HEK293T (cell line): ENCODE measurements at regions not wholly inside any gene's neighbourhood (a gene's known extent, or its start where the extent isn't known, plus 50 kb on each side); places are given as distances from the start of the nearest gene placed in this dataset.

ENCODE experiments used
- CTCF ChIA-PET: fragments of 350-600 bp; formaldehyde crosslinking; extraction: SDS; loops from one replicate; lab custom pipeline; 2021; ENCODE audit warnings: antibody characterized with exemption, inconsistent platforms; lab: Yijun Ruan, JAX
- POLR2A ChIA-PET: fragments of 350-600 bp; formaldehyde crosslinking; extraction: SDS; loops from one replicate; lab custom pipeline; 2020; ENCODE audit warnings: antibody characterized with exemption, inconsistent platforms; lab: Yijun Ruan, JAX
- DNase-seq: peaks from one replicate; pipeline ENCODE4 v3.0.0; 2012; ENCODE audit warnings: mixed read lengths; ENCODE audit errors: extremely low spot score
- ARNT ChIP-seq: fragments of 450-650 bp; IDR thresholded peaks from 2 replicates; pipeline ENCODE4 v1.6.1; 2017; ENCODE audit warnings: mild to moderate bottlenecking
- BHLHE40 ChIP-seq: fragments of 450-650 bp; IDR thresholded peaks from 2 replicates; pipeline ENCODE4 v1.6.1; 2016; ENCODE audit warnings: mild to moderate bottlenecking, moderate library complexity, borderline replicate concordance
- CTBP1 ChIP-seq: fragments of 450-650 bp; IDR thresholded peaks from 2 replicates; pipeline ENCODE4 v1.6.1; 2016; ENCODE audit warnings: borderline replicate concordance
- ELF4 ChIP-seq: fragments of 450-650 bp; IDR thresholded peaks from 2 replicates; pipeline ENCODE4 v1.6.1; 2017; ENCODE audit warnings: antibody characterized with exemption
- FOXA1 ChIP-seq: fragments of 450-650 bp; IDR thresholded peaks from 2 replicates; pipeline ENCODE4 v1.6.1; 2016; ENCODE audit warnings: mild to moderate bottlenecking
- FOXK2 ChIP-seq: fragments of 450-650 bp; IDR thresholded peaks from 2 replicates; pipeline ENCODE4 v1.6.1; 2016; ENCODE audit warnings: mild to moderate bottlenecking
- FOXM1 ChIP-seq: fragments of 450-650 bp; IDR thresholded peaks from 2 replicates; pipeline ENCODE4 v1.6.1; 2017; ENCODE audit warnings: mild to moderate bottlenecking, borderline replicate concordance
- HDGF ChIP-seq: fragments of 450-650 bp; IDR thresholded peaks from 2 replicates; pipeline ENCODE4 v1.6.1; 2017; ENCODE audit warnings: antibody characterized with exemption, borderline replicate concordance
- L3MBTL2 ChIP-seq: fragments of 450-650 bp; conservative IDR thresholded peaks from 2 replicates; pipeline ENCODE4 v1.6.1; 2016; ENCODE audit warnings: mild to moderate bottlenecking
- LEF1 ChIP-seq: fragments of 450-650 bp; IDR thresholded peaks from 2 replicates; pipeline ENCODE4 v1.6.1; 2017; ENCODE audit warnings: mild to moderate bottlenecking, borderline replicate concordance
- NFRKB ChIP-seq: fragments of 450-650 bp; IDR thresholded peaks from 2 replicates; pipeline ENCODE4 v1.6.1; 2016; ENCODE audit warnings: mild to moderate bottlenecking, moderate library complexity
- SP1 ChIP-seq: fragments of 450-650 bp; IDR thresholded peaks from 2 replicates; pipeline ENCODE4 v1.6.1; 2017
- SUZ12 ChIP-seq: fragments of 450-650 bp; IDR thresholded peaks from 2 replicates; pipeline ENCODE4 v1.6.1; 2016; ENCODE audit warnings: mild to moderate bottlenecking
- TARDBP ChIP-seq: fragments of 450-650 bp; IDR thresholded peaks from 2 replicates; pipeline ENCODE4 v1.6.1; 2016
- ZNF384 ChIP-seq: fragments of 450-650 bp; IDR thresholded peaks from 2 replicates; pipeline ENCODE4 v1.6.1; 2016
- TF ChIP-seq, protein P1 (sequence below): fragments of 450-650 bp; IDR thresholded peaks from 2 replicates; pipeline ENCODE4 v1.6.1; 2016

DNA sequence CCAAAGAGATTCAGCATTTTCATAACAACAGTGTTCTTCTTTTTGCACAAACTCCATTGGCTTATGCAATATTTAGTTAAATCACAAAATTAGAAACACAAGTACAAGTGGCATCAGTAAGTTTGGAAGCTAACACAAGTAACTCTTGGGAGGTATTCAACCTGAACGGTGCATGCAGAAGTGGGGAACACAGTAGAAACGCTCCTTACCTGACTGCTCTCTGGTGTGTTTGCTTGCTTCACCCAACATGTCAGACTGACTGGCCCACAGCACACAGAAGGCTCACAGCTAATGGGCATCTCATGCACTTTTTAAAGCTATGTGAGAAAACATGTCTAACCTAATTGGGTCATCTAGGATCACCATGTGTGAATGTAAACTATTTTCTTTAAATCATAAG is 133.6 kb downstream of the MAGEB17 start:
- ChIA-PET CTCF (no interaction called here), POLR2A (no interaction called here)
- no peak for DNase-seq
- TF ChIP-seq L3MBTL2: no peak
- TF ChIP-seq NFRKB: no peak
- no peak for TF ChIP-seq HDGF
- TF ChIP-seq TARDBP: no peak
- no peak for TF ChIP-seq LEF1

DNA sequence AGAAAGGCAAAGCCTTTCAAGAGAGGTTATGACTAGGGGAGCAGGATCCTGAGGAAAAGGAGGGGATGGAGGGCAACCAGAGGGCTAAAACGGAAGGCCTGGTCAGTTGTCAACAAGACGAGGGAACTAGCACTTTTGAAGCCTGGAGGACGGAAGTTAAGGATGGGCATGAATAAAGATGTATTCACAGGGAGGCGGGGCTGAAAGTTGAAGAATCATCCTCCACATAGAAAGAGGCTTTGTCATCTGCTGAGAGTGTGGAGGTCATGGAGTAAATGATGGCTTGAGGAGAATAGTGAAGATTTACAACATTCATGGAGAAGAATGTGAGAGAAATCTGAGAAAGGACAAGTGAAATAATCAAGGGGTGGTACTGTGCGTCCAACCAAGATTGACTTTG is 137.5 kb downstream of the MAGEB17 start:
- no peak for DNase-seq
- no peak for TF ChIP-seq SUZ12
- TF ChIP-seq ZNF384: no peak
- TF ChIP-seq CTBP1: no peak
- TF ChIP-seq FOXK2: no peak
- no peak for TF ChIP-seq BHLHE40
- TF ChIP-seq ARNT: no peak
- TF ChIP-seq HDGF: no peak
- TF ChIP-seq FOXM1: no peak
- no peak for TF ChIP-seq L3MBTL2
- no peak for TF ChIP-seq LEF1
- POLR2A ChIA-PET: no interaction called here
- CTCF ChIA-PET: no interaction called here

DNA sequence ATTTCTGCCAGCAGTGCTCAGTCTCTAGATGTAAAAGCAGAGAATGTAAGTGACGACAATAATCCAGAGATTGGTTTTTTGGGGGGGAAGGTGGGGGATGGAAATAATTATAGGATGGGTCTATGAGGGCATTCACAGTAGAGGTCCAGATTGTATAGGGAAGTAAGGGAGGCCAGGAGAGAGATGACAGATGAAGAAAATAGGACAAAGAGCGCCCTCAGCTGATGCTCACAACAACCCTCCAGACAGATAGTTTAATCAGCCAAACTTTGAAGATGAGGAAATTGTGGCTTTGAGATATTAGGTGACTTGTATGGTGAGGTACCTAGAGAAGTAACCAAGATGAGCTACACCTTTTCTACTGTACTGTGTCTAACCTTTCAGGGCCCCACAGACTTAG is 137.9 kb downstream of the MAGEB17 start:
- ChIA-PET CTCF (no interaction called here), POLR2A (no interaction called here)
- TF ChIP-seq TARDBP: no peak
- TF ChIP-seq, protein P1, sequence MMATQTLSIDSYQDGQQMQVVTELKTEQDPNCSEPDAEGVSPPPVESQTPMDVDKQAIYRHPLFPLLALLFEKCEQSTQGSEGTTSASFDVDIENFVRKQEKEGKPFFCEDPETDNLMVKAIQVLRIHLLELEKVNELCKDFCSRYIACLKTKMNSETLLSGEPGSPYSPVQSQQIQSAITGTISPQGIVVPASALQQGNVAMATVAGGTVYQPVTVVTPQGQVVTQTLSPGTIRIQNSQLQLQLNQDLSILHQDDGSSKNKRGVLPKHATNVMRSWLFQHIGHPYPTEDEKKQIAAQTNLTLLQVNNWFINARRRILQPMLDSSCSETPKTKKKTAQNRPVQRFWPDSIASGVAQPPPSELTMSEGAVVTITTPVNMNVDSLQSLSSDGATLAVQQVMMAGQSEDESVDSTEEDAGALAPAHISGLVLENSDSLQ: no peak
- DNase-seq: no peak

- DNase-seq: no peak
- TF ChIP-seq BHLHE40 (no peak), ARNT (no peak), FOXK2 (no peak), L3MBTL2 (no peak), SUZ12 (no peak), HDGF (no peak), FOXM1 (no peak), FOXA1 (no peak), NFRKB (no peak), ELF4 (no peak), SP1 (no peak), CTBP1 (no peak), TARDBP (no peak), LEF1 (no peak), ZNF384 (no peak)
- TF ChIP-seq, protein P1: no peak
- CTCF ChIA-PET: no interaction called here
- POLR2A ChIA-PET: no interaction called here
These were observed 140.7 kb downstream of the MAGEB17 start for GRCh38 chrX:16307950-16308349.

DNA sequence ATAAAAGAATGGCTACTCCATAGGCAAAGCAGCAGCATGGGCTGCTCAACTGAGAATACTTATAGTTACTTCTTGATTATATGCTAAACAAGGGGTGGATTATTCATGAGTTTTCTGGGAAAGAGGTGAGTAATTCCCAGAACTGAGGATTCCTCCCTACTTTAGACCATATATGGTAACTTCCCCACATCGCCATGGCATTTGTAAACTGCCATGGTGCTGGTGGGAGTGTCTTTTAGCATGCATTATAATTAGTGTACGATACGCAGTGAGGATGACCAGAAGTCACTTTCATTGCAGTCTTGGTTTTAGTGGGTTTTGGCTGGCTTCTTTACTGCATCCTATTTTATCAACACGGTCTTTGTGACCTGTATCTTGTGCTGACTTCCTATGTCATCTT is 141.5 kb downstream of the MAGEB17 start:
- DNase-seq: no peak
- no peak for TF ChIP-seq SP1
- TF ChIP-seq LEF1: no peak
- TF ChIP-seq ZNF384: no peak
- TF ChIP-seq HDGF: no peak
- TF ChIP-seq CTBP1: no peak
- TF ChIP-seq, protein P1: no peak
- no peak for TF ChIP-seq TARDBP
- TF ChIP-seq BHLHE40: no peak
- no peak for TF ChIP-seq FOXK2
- no peak for TF ChIP-seq ELF4
- TF ChIP-seq FOXM1: no peak
- no peak for TF ChIP-seq L3MBTL2
- TF ChIP-seq ARNT: no peak
- TF ChIP-seq NFRKB: no peak
- no peak for TF ChIP-seq FOXA1
- no peak for TF ChIP-seq SUZ12
- ChIA-PET CTCF (no interaction called here), POLR2A (no interaction called here)

DNA sequence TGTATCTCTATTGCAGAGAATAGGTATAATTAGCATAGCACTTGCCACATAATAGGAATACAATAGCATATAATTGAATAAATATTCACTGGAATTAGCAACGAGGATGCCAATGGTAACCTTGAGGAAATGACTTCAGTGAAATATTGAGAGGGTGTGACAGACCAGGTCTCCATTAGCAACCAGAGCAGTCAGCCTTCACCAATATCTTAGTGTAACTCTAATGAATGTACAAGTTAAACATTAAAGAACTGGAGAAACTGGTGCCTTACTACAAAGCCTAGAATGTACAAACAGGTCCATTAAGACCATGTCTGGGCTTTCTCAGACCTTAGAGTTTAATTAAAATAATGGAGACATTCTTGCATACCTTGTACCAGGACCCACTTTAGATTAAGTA is 143.0 kb downstream of the MAGEB17 start:
- ChIA-PET CTCF (no interaction called here), POLR2A (no interaction called here)
- DNase-seq: no peak
- TF ChIP-seq ELF4 (no peak), TARDBP (no peak)

DNA sequence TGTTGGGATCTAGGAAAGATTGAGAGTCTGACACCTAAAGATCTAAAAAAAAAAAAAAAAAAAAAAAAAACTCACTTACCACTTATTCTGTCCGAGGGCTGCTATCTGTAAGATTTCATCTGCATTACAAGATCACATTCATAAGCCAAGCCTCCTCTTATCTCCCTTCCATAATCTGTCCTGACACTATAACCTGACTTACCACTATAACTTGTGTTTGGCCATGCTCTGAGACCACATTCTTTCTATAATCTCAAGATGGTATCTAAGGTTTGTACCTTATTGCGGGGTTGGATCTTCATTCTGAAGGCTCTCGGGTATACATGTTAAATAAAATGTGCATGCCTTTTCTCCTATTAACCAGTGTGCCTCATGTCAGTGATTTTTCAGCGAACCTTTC is 144.4 kb downstream of the MAGEB17 start:
- no peak for TF ChIP-seq SP1
- no peak for TF ChIP-seq FOXK2
- TF ChIP-seq CTBP1: no peak
- no peak for TF ChIP-seq NFRKB
- TF ChIP-seq ARNT: no peak
- no peak for TF ChIP-seq BHLHE40
- no peak for TF ChIP-seq L3MBTL2
- no peak for TF ChIP-seq FOXM1
- no peak for TF ChIP-seq TARDBP
- no peak for TF ChIP-seq ELF4
- TF ChIP-seq LEF1: no peak
- no peak for TF ChIP-seq SUZ12
- no peak for TF ChIP-seq ZNF384
- TF ChIP-seq, protein P1: no peak
- TF ChIP-seq FOXA1: no peak
- no peak for TF ChIP-seq HDGF
- ChIA-PET POLR2A (no interaction called here), CTCF (no interaction called here)
- DNase-seq: no peak
